ENCODE measurements at regions not wholly inside any gene's neighbourhood (a gene's known extent, or its start where the extent isn't known, plus 50 kb on each side); places are given as distances from the start of the nearest gene placed in this dataset.

DNA sequence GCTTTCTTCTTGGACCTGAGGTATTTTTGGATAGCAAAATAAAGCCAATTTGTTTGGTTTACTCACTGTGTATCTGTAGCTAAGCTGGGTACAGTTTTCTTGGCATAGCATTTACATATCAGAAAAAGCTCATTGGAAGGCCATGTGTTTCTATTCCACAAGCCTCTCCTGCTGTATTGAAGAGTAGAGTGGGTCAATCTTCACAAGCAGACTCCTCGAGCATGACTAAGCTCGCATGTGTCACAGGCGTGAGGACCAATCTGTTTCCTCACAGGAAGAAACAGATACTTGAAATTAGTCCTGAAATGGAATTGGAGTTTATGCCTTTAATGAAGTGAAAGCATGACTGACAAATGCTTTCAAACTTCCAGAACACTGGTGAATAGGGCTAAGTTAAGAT, 1279.0 kb upstream of the MAP3K7 start:
- no peak for DNase-seq

DNA sequence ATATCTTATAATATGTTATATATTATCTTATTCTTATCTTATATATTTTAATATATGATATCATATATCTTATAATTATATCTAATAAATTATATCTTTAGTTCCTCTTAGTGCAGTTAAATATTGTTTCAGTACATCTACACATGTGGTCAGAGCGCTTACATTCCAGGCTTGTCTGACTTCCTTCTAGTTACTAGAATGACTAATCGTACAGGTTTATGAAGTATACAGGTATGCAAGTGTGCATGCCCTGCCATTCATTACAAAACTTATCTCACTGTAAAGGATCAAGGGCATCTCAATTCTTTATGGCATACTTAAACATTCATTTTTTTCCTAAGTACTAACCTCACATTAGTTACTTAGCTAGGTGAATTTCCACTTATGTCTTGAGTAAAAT, 1278.0 kb upstream of the MAP3K7 start:
- no peak for DNase-seq

DNA sequence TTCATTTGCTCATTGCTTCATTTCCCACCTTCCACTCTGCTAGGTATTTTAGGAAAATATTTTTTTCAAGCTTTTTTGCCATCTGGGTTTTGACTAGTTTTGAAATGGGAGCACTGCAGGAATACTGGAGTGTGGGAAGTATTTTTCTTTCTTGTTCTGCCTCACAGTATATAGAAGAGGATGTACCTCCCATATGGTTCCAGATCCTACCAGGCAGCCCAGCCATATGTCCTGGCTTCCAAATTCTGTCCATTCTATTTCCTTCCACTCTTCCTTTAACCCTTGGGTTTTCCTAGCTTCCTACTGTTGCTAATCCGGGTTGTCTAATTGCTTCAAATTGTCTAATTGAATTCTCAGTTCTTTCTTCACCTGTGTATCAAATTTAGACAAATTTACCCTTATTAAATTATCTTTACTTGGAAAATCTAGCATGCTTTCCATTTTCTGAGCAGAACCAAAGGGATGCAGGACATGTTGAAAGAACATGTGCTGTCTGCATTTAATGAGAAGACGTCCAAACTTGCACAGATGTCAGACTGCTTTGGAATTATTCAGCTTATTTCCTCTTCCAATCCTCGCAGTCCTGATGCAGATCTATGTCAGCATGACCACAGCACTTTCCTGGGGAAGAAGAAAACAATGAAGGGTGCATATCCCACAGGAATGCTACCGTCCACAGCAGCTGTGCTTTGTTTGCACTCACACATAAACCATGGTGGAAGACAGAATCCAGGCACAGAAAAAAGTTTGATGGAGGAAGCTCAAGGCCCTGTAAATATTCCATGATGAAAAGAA, 1273.9 kb upstream of the MAP3K7 start:
- DNase-seq = no peak

DNA sequence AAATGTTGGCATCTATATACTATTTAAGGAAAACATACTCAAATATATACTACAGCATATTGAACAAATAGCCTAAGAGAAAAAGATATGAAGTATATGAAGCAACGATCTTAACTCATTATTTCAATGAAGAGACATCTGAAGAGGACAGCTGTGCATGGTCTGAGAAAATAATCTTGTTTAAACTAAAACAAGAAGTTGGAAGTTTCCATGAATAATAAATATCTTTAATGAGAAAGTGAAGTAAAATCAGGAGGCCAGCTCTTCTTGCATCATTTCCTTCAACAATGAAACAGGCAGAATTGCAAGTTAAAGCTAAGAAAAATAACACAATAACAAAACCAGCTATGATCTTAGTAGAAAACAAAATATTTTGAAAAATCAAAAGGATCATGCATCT, 1265.4 kb upstream of the MAP3K7 start:
- DNase-seq = no peak

DNA sequence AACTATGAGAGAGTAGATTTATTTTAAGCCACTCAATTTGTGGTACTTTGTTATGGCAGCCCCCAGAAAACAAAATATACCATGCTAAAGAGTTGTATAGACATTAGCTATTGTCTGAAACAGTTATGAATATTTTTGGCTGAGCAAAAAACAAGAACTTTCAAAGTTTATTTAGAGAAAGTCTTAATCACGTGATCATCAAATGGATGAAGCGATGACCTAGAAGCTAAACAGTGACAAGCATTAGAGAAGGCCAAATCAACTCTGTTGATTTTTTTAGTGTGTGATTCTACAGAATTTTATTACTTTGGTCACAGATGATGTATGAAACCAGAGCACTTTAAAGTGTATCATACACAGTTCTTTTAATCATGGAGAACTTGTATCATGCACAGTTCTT, 1247.9 kb upstream of the MAP3K7 start:
- no peak for DNase-seq

DNA sequence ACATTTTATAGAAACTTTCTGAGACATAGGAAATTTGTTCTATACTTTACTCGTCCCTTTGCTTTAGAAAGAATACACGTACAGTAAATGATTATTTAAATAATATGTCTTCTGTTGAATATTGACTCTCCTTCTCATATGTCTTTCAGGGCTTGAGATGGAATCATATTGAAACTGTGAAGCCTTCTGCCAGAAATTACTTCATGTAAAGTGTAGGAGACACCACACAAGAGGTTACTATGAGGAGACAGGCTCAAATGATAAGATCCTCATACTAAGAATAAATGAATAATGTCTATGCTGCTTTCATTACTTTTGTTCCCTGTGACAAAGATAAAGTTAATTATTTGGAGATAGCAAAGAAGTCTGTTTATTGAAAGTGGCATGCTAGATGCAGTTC, 1240.3 kb upstream of the MAP3K7 start:
- no peak for DNase-seq

DNA sequence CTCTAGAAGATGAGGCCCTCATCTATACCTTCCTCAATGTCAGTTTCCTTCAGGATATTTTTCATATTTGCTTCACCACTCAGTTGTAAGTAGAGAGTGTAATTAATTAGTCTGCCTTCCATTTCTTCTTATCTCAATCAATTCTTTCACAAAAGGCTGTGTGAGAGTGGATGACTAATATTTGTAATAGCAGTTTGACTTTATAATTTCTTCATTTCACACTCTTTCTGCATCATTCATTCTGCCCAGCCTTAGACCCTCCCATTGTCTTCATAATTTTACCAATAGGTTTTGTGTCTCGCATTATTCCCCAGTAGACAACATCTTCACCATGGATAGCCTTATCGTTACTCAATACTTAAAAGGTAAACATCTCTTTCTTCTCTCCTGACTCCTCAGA, 1239.3 kb upstream of the MAP3K7 start:
- DNase-seq = no peak

DNA sequence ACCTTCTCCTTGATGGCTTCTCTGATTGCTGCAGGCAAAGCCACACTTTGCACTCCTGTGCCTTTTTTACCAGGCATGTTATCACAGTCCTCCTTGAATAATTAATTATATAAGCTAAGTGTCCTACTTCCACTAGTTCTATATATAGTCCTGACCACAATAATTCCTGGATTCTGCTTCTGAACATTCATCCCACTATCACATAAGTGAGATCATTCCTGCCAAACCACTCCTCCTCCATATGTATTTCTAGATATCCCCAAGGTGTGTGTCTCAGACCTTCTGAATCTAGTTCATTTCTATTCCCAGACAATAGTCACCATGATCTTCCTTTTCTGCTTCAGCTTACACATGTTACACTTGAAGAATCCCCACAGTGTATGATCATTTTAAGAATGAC, 1237.5 kb upstream of the MAP3K7 start:
- DNase-seq = no peak

DNA sequence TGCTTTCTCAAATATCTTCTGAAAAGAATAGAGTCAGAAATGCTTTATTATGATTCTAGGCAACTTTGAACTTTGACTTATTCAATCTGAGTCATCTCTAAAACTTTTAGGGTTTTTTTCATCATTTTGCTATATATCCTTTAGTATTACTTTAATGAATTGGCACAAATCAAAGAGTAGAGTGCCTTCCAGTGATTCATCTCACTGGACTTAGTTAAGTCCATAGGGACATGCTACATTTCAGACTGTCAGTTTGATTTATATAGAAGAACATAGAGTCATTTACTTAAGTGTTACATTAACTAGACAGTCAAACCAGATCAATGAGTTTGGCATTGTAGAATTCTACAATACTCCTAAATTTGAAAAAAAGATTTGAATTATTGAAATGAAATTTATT, 1235.7 kb upstream of the MAP3K7 start:
- no peak for DNase-seq

DNA sequence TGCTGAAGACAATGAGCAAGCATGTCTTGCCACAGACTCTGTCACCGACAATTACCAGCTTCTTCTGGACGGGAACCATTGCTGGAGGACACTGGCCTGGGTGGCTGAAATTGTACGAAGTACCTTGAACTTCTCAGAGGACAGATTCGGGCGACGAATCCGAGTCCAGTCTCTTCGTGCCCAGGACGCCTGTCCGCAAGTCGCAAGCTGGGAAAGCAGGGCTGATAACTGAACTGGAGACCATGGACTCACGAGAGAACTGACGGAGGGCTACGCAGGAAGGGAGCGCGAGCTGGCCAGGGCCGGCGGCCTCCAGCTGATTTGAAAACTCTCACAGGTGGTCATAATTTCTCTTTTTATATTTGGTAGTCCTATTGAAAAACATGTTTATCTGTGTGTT, 1229.5 kb upstream of the MAP3K7 start:
- DNase-seq = no peak

DNA sequence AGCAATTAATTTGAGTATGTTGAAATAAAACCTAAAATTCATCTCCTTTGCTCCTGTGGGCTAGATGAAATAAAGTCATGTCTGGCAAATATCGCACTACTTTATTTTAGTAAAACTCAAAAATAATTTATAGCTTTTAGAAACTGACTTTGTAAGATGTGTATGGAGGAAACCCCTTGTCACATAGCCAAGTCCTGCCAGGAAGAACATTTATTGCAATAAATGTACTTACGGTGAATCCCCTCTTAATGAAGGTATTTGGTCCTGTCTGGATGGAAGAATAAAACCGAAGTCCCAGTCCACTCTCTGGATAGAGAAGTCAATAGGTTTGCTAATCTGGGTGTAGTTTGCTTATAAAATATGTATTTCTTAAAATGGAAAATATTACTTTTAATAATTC, 1226.8 kb upstream of the MAP3K7 start:
- no peak for DNase-seq

DNA sequence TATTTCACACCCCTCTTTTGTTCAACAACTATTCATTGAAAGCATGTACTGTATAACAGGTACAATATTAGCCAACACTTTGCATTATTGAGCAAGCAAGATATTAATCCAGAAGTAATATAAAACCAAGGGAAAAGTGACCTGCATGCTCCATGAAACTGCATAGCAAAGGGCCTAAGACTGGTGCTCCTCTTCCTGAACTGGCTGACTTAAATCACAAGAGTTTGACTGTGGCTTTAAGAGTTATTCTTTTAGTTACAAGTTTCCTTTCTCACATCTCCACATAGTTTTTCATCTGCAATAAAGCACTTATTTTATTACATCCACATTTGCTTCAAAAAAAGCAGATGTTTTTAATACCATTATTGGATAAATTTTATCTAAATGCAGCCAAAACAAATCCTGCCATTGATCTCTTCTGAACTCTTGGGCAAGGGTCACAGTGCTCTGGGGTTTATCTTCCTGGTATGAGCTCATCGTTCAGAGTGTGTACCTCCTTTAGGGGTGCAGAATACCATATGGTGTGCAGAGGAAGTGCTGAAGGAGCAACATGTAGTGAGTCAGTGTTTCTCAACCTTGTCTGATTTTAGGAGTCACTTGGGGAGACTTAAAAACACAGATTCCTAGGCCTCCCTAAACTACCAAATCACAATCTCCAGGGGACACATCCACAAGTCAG, 1225.9 kb upstream of the MAP3K7 start:
- DNase-seq = no peak

DNA sequence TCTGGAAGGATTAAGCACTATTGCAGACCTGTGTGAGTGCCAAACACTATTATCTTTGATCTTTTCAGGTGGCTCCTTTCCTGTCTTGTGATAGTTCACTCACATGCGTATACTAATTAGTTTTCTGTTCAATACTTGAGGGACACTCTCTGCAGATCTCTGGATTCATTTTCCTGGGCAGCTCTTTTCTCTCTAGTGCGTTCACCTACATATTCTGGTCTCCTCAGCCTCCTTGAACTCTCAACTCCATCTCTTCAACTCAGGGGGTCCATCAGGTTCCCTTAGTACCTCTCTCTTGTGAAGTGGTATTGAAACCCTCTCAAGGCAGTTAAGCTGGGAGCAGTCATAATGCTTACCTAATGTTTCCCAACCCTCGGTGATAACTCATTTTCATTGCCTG, 1218.1 kb upstream of the MAP3K7 start:
- no peak for DNase-seq

DNA sequence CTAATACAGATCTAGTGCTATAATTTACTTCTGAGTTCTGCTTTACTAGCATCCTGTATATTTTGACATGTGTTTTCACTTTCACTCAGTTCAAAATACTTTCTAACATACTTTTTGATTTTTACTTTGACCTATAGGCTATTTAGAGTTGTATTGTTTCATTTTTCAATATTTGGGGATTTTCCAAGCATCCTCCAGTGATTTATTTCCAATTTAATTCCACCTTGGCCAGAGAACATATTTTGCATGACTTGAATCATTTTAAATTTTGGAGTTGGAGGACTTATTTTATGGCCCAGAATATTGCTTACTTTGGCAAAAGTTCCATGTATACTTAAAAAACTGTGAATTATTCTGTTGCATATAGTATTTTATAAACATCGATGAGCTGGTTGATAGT, 1215.6 kb upstream of the MAP3K7 start:
- DNase-seq = no peak

DNA sequence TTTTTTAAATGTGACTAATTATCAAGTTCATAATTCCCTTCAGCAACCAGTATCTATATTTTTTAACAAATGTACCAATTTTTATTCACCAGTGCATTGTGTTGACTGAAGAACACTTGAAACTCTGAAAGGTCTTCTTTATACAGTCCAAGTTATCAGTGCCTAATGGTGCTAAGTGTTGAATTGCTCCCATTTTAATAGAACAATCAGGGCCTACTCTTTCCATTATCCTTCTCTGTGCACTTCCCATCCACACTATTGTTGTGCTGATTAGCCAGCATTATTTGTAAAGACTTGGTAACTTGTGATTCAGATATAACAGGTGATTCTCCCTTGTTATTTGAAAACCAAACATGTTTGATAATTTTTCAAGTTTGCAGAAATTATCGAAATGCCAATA, 1209.7 kb upstream of the MAP3K7 start:
- no peak for DNase-seq

DNA sequence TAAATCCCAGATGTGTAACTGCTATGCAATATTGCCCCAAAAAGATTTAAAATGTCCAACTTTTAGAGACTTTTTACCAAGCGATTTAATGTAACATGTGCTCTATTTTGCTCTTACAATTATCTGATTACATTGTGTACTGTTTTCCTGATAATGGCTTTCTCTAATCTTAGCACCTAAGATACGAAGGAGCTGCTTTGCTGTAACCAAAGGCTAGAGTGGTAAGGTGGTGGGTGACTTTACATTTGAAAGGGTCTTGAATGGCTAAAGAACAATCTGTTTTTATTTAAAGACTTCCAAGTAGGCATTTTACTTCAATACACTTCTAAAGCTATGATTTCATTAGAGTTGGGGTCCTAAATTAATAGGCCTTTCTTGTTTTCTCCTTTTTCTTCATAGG, 1201.6 kb upstream of the MAP3K7 start:
- DNase-seq = no peak

DNA sequence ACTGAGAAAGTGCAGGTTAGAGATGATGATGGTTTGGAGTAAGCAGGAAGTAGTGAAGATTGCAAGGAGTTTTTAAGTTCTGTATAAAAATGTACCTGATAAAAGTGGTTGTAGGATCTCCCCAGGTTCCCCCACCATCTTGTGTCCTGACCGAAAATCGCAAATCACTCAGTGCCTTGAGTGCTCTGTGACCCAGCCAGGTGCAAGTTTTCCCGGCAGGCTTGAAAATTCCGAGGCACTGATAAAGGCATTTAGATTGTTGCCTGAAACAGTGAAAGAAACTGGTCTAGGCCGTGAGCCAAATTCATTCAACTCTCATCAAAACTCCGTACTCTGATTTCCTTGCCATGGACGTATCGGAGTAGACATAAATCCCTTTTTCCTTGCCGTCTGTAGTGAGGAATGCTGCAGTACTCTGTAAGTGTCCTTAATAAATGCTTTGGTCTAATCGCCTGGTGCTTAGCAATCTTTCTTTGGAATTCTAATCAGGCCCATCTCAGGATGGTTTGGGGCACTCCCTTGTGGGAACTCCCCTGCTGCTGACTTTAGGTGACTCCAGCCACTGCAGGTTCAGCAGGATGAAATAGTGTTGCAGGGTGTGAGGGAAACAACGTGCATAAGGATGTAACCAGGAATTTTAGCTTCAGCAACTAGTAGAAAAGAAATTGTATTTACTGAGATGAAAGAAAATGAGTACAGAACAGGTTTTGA, 1199.8 kb upstream of the MAP3K7 start:
- no peak for DNase-seq

DNA sequence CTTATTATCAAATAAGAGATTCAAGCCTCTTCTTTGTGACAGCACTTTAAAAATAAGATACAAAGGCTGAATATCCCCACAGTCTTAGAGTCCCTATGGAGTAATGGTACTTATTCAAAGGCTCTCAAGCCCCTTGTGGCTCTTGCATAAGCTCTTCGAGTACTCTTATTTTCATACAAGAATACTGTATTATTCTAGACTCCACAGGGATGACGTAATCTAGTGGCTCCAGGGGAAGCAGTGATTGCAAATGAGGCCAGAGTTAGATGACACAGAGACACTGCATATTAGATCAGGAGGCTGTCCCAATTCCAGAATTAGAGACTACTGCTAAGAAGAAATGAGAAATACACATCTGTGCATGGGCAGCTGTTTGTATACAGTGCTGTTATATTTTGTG, 1195.9 kb upstream of the MAP3K7 start:
- DNase-seq = no peak

DNA sequence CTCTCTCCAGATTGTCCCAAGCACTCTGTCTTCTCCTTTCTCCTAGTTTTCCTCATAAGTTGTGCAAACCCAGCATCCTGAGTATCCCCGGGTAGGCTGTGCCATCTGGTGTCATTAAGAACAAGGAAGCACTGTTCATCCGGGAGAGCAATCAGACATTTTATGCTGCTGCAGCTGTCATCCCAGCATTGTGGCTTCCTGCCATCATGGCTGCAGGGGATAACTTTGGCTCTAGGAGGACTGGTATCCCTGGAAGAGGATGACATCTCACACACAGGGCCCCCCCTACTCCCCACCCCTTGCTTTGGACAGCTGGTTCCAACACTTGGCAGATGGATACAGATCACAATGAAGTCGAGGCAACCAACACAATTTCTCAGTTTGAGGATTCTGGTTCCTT, 1195.1 kb upstream of the MAP3K7 start:
- no peak for DNase-seq

DNA sequence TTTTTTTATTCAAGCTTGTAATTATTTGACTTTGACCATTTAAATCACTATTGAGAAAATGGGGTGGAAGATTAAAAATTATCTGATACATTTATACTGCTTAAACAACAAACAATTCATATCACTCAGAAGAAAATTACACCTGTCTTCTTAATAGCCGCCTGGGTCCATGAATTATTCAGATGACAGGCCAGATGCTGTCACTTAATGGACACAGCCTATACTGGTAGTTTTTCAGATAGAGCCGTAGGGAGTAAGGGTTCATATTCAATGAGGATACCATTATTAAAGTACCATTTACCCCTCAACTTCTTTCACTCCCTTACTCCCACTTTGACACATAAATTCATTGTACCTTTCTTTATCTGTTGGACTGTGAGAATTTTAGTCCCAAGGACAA, 1193.4 kb upstream of the MAP3K7 start:
- DNase-seq = no peak

DNA sequence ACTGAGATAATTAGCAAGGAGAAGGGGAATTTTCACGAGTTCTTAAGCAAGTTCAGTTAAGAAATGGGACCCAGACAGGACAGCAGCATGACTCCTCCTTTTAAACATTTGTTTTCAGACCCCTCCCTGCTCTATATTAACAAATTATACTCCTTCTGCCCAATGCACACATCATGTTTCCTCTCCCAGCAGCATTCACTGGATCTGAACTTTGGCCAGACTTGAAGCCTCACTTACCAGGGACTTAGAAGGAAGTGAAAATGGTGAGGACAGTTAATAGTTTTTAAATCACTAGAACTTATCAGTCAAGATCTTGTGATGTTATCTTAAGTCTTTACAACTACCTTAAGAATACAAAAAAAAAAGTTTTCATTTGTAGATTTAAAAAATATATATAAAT, 1174.7 kb upstream of the MAP3K7 start:
- DNase-seq = no peak

DNA sequence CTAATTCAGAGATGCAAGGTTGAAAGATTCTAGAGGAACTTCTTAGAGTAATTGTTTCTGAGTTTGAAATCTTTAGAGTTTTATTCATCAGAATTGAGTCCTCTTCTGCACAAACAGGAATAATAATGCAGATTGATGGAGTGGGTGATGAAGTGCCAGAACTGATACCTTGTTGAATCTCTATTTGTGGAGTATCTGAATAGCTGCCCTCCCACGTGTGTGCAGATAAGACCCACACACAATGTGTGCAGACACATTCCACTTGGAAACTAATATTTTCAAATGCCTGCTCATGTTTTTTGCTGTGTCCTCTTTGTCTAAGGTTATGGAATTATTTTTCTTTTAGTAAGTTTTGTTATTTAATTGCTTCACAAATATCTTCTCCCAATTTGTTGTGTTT, 1167.8 kb upstream of the MAP3K7 start:
- no peak for DNase-seq

DNA sequence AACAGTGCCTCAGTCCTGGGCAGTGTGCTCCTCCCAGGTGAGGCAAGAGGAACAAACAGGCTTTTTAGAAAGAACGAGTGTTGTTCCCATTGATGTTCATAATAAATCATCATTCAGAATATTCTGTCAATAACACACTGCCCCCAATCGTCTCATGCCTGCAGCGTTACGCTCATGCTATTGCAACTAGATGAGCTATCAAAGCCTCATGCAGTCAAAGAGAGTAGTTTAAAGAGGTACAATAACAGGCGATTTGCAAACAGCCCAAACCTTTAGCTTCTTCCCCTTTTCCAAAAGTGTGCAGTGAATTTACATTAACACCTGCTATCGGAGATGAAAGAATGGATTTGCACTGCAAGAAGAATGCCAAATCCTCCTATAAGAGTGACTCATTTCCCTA, 1164.7 kb upstream of the MAP3K7 start:
- DNase-seq = no peak

DNA sequence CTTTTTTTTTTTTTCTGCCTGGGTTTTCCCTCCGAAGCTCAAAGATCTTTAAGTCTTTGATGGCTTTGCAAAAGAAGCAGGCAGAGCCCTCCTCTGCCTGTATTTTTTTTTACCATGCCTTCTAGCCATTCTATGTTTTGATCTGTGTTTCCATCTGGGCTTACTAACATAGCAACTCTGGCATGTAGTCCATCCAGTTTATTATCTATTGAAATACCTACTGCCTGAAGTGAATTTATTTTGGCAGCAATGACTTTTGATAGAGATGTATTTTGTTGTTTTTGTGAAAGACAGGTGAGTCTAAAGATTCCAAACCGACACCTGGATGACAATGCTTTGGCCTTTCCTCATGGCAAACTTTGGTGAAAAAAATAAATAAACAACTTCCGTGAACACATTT, 1157.7 kb upstream of the MAP3K7 start:
- no peak for DNase-seq

Data from NCI-H510A treated with DMSO at 0.1 percent for 48 hours (cell line).